H1 (cell line): ENCODE measurements at regions not wholly inside any gene's neighbourhood (a gene's known extent, or its start where the extent isn't known, plus 50 kb on each side); places are given as distances from the start of the nearest gene placed in this dataset.

Experiments
- CTCF ChIA-PET: fragments of 300-600 bp; sonication (Branson Sonifier 250); formaldehyde crosslinking; loops from one replicate; lab custom pipeline; 2021; ENCODE audit not compliant: partially characterized antibody; lab: Charles Lee
- POLR2A ChIA-PET: fragments of 300-600 bp; sonication (Branson Sonifier 250); formaldehyde crosslinking; loops from one replicate; lab custom pipeline; 2021; ENCODE audit warnings: inconsistent platforms; ENCODE audit not compliant: partially characterized antibody; lab: Charles Lee
- DNase-seq, 2 experiments: peaks; one replicate each; pipeline versions ENCODE4 v3.0.0 to v3.0.0-alpha.2; 2010 to 2022; ENCODE audit warnings: low spot score in 2 of 2, low read depth in 1 of 2, mixed read lengths in 1 of 2
- FAIRE-seq: peaks from 2 replicates; lab custom pipeline; 2011; peaks lifted over from hg19 to GRCh38; lab: Jason Lieb, UNC
- H2AFZ ChIP-seq: 2 replicates; pipeline ENCODE4 v1.8.1; 2012; ENCODE audit warnings: low read length, inconsistent platforms
- H2AK5ac ChIP-seq: 2 replicates; pipeline ENCODE4 v1.6.1; 2013; ENCODE audit warnings: low read depth, low read length
- H2BK120ac ChIP-seq: replicated peaks from 2 replicates; pipeline ENCODE3; 2013; ENCODE audit warnings: low read depth, low read length, inconsistent platforms
- H2BK12ac ChIP-seq: 2 replicates; pipeline ENCODE4 v1.6.1; 2013; ENCODE audit warnings: low read depth, low read length
- H2BK15ac ChIP-seq: 2 replicates; pipeline ENCODE4 v1.6.1; 2013; ENCODE audit warnings: low read length
- H2BK20ac ChIP-seq: 2 replicates; pipeline ENCODE4 v1.6.1; 2013; ENCODE audit warnings: low read length
- H2BK5ac ChIP-seq: 2 replicates; pipeline ENCODE4 v1.6.1; 2013; ENCODE audit warnings: low read depth, low read length
- H3K14ac ChIP-seq: 2 replicates; pipeline ENCODE4 v1.6.1; 2013; ENCODE audit warnings: inconsistent platforms; ENCODE audit not compliant: insufficient read length
- H3K18ac ChIP-seq: 2 replicates; pipeline ENCODE4 v1.6.1; 2013; ENCODE audit warnings: low read length; ENCODE audit errors: extremely low read depth
- H3K23ac ChIP-seq: 2 replicates; pipeline ENCODE4 v1.6.1; 2013; ENCODE audit warnings: inconsistent platforms; ENCODE audit not compliant: insufficient read length
- H3K23me2 ChIP-seq: 2 replicates; pipeline ENCODE4 v1.6.1; 2013; ENCODE audit warnings: low read depth, low read length
- H3K27ac ChIP-seq: 2 replicates; pipeline ENCODE4 v1.6.1; 2011; ENCODE audit warnings: low read depth, low read length, inconsistent platforms
- H3K27me3 ChIP-seq, 4 experiments: replicated peaks in 1 of 4; 1 replicate in 1 of 4; 2 replicates in 3 of 4; pipeline versions ENCODE4 v1.6.1 to v1.8.1; 2011 to 2013; ENCODE audit warnings: low read length in 3 of 4, mild to moderate bottlenecking in 3 of 4, inconsistent platforms in 2 of 4, mixed read lengths in 2 of 4, moderate library complexity in 1 of 4; ENCODE audit not compliant: control insufficient read depth in 3 of 4, insufficient read depth in 3 of 4; ENCODE audit errors: extremely low read depth in 1 of 4
- H3K36me3 ChIP-seq, 4 experiments: 2 replicates each; pipeline versions ENCODE4 v1.6.1 to v1.8.1; 2011 to 2013; ENCODE audit warnings: mild to moderate bottlenecking in 4 of 4, low read length in 3 of 4, moderate library complexity in 2 of 4, control low read depth in 1 of 4, inconsistent platforms in 1 of 4; ENCODE audit not compliant: insufficient read depth in 4 of 4, control insufficient read depth in 2 of 4
- H3K4ac ChIP-seq: replicated peaks from 2 replicates; pipeline ENCODE3; 2013; ENCODE audit warnings: low read length, low read depth, mixed read lengths, inconsistent platforms; ENCODE audit not compliant: insufficient read length
- H3K4me1 ChIP-seq, 4 experiments: replicated peaks in 1 of 4; 1 replicate in 1 of 4; 2 replicates in 3 of 4; pipeline versions ENCODE4 v1.6.1 to v1.8.1; 2011 to 2013; ENCODE audit warnings: low read length in 3 of 4, inconsistent platforms in 2 of 4, mixed read lengths in 1 of 4; ENCODE audit not compliant: insufficient read depth in 4 of 4, control insufficient read depth in 3 of 4
- H3K4me2 ChIP-seq, 2 experiments: 2 replicates each; pipeline versions ENCODE4 v1.6.1 to v1.8.1; 2011 to 2013; ENCODE audit warnings: low read depth in 2 of 2, low read length in 2 of 2, control low read depth in 1 of 2, inconsistent platforms in 1 of 2, mild to moderate bottlenecking in 1 of 2; ENCODE audit not compliant: insufficient read depth in 1 of 2
- H3K4me3 ChIP-seq, 4 experiments: fragments of 200-600, 300-600 bp in 1 of 4; sonication (generic), shearing (Covaris generic), sonication (Bioruptor Twin) in 1 of 4; 2 replicates each; pipeline versions ENCODE4 v1.5.1 to v1.8.1; 2011 to 2016; ENCODE audit warnings: low read length in 4 of 4, low read depth in 3 of 4, control low read depth in 2 of 4, inconsistent platforms in 2 of 4, mild to moderate bottlenecking in 2 of 4, mixed read lengths in 1 of 4, moderate library complexity in 1 of 4; ENCODE audit not compliant: insufficient read depth in 2 of 4; ENCODE audit errors: extremely low read depth in 1 of 4
- H3K56ac ChIP-seq: replicated peaks from 2 replicates; pipeline ENCODE3; 2013; ENCODE audit warnings: low read depth, mild to moderate bottlenecking, mixed read lengths, low read length, inconsistent platforms; ENCODE audit not compliant: insufficient read length
- H3K79me1 ChIP-seq: 2 replicates; pipeline ENCODE4 v1.6.1; 2013; ENCODE audit warnings: low read depth, low read length, control low read depth
- H3K79me2 ChIP-seq, 2 experiments: 2 replicates each; pipeline versions ENCODE4 v1.6.1 to v1.8.1; 2012 to 2013; ENCODE audit warnings: low read length in 2 of 2, mild to moderate bottlenecking in 2 of 2, inconsistent platforms in 1 of 2; ENCODE audit not compliant: insufficient read depth in 2 of 2, control insufficient read depth in 1 of 2
- H3K9ac ChIP-seq, 4 experiments: replicated peaks in 1 of 4; 1 replicate in 1 of 4; 2 replicates in 3 of 4; pipeline versions ENCODE4 v1.6.1 to v1.8.1; 2011 to 2013; ENCODE audit warnings: low read depth in 3 of 4, low read length in 3 of 4, control low read depth in 2 of 4, mild to moderate bottlenecking in 2 of 4, moderate library complexity in 2 of 4, inconsistent platforms in 1 of 4; ENCODE audit errors: extremely low read depth in 1 of 4
- H3K9me3 ChIP-seq, 2 experiments: 2 replicates each; pipeline versions ENCODE4 v1.6.1 to v1.8.1; 2012 to 2013; ENCODE audit warnings: mild to moderate bottlenecking in 2 of 2, moderate library complexity in 2 of 2, control low read depth in 1 of 2, inconsistent platforms in 1 of 2, low read depth in 1 of 2, low read length in 1 of 2, mixed read lengths in 1 of 2; ENCODE audit not compliant: insufficient read depth in 2 of 2
- H4K20me1 ChIP-seq, 2 experiments: replicated peaks in 1 of 2; 2 replicates each; pipeline versions ENCODE3 to v1.8.1; 2011 to 2013; ENCODE audit warnings: inconsistent platforms in 2 of 2, low read length in 2 of 2, mild to moderate bottlenecking in 1 of 2; ENCODE audit not compliant: insufficient read depth in 2 of 2, control insufficient read depth in 1 of 2
- H4K5ac ChIP-seq: 2 replicates; pipeline ENCODE4 v1.6.1; 2013; ENCODE audit warnings: low read length, low read depth, mixed read lengths, inconsistent platforms; ENCODE audit not compliant: insufficient read length
- H4K8ac ChIP-seq: 2 replicates; pipeline ENCODE4 v1.8.0; 2013; ENCODE audit warnings: mild to moderate bottlenecking, moderate library complexity, low read length, inconsistent platforms; ENCODE audit not compliant: insufficient read depth; ENCODE audit errors: extremely low read depth
- H4K91ac ChIP-seq: replicated peaks from 2 replicates; pipeline ENCODE3; 2013; ENCODE audit warnings: low read length, mixed read lengths, inconsistent platforms; ENCODE audit not compliant: insufficient read length
- ATF3 ChIP-seq: IDR thresholded peaks from 2 replicates; pipeline ENCODE4 v1.6.1; 2011; ENCODE audit warnings: low read depth, mild to moderate bottlenecking, low read length; ENCODE audit not compliant: insufficient read depth
- NANOG ChIP-seq: IDR thresholded peaks from 2 replicates; pipeline ENCODE4 v1.6.1; 2011; ENCODE audit warnings: low read length, low read depth, mild to moderate bottlenecking, inconsistent platforms; ENCODE audit not compliant: insufficient read depth, poor library complexity, severe bottlenecking
- TBP ChIP-seq: IDR thresholded peaks from 2 replicates; pipeline ENCODE4 v1.6.1; 2011; ENCODE audit warnings: low read depth, low read length, improper control_type of control experiment
- WGBS, 2 experiments: shearing (Covaris generic) in 1 of 2; methylation state at CpG; one replicate each; pipeline versions ENCODE4 v1.1.6 to v1.1.7; 2013 to 2015; ENCODE audit warnings: low lambda C conversion rate in 2 of 2, mixed read lengths in 2 of 2, inconsistent platforms in 1 of 2, low coverage in 1 of 2, missing lambda C conversion rate in 1 of 2; ENCODE audit not compliant: insufficient replicate concordance in 2 of 2, insufficient coverage in 1 of 2, insufficient read length in 1 of 2; ENCODE audit errors: extremely low coverage in 1 of 2, missing lambda C conversion rate in 1 of 2; 5-methylcytosine and 5-hydroxymethylcytosine counted together

- Histone ChIP-seq H2BK5ac (no peak overlapping the region), H3K4me2 (no peak overlapping the region), H2BK20ac (no peak overlapping the region), H3K4ac (no peak overlapping the region), H2AK5ac (no peak overlapping the region), H2BK12ac (no peak overlapping the region), H3K27ac (no peak overlapping the region), H2BK120ac (no peak overlapping the region), H3K23me2 (no peaks in the 10 kb centered on the region), H4K5ac (no peak overlapping the region), H2BK15ac (no peak overlapping the region), H3K4me3 (no peak overlapping the region), H4K8ac (no peak overlapping the region), H3K79me1 (no peaks in the 10 kb centered on the region), H3K18ac (no peak overlapping the region), H2AFZ (no peak overlapping the region), H4K20me1 (no peaks in the 10 kb centered on the region), H3K14ac (no peak overlapping the region), H4K91ac (no peak overlapping the region), H3K9ac (no peak overlapping the region), H3K9me3 (no peaks in the 10 kb centered on the region), H3K56ac (no peak overlapping the region), H3K79me2 (no peaks in the 10 kb centered on the region), H3K4me1 (peaks cover 0 to 9% (median 4%) of the 10 kb centered on the region in 4 experiments; a peak in 4 of 7 replicates), H3K36me3 (no peaks in the 10 kb centered on the region), H3K23ac (no peak overlapping the region), H3K27me3 (peaks cover 8 to 48% (median 39%) of the 10 kb centered on the region in 4 experiments)
- POLR2A ChIA-PET, result no interaction called here
- TF ChIP-seq NANOG (no peak), TBP (no peak), ATF3 (no peak)
- CTCF ChIA-PET, result interaction anchor here (0.7 to 6.2 kb wide), 8 partner anchors 9 to 182 kb away, joined by 3 to 39 read pairs (median 4); no protein-coding TSS in a partner anchor
- WGBS, 2 experiments, result 55% methylated on average over 13 of the region's 13 CpGs; no CpG with 5 or more reads in 1 of the 2 experiments
- DNase-seq (no peak), FAIRE-seq (no peak)
Measured at GRCh38 chr13:24041651-24042225, 118.8 kb upstream of the SPATA13 start.
